GM12878 (cell line): ENCODE measurements at regions not wholly inside any gene's neighbourhood (a gene's known extent, or its start where the extent isn't known, plus 50 kb on each side); places are given as distances from the start of the nearest gene placed in this dataset.

Experiments
- ATAC-seq: fragments of 200-7000 bp; cut with Tn5 transposase; 3 replicates; pipeline ENCODE4 v1.9.1; 2020; ENCODE audit warnings: mild to moderate bottlenecking, moderate library complexity
- BruUV-seq: library from RNA; stranded (reverse); fragments of 400-500 nt; replicated peaks from 2 replicates; lab custom pipeline; 2021; lab: Mats Ljungman, UMichigan
- CTCF ChIA-PET: fragments of 300-600 bp; sonication (Branson Sonifier 250); formaldehyde crosslinking; extraction: SDS; loops from one replicate; lab custom pipeline; 2021; ENCODE audit warnings: inconsistent platforms; lab: Yijun Ruan, JAX
- POLR2A ChIA-PET: fragments of 350-600 bp; formaldehyde crosslinking; extraction: SDS; loops from one replicate; lab custom pipeline; 2021; ENCODE audit warnings: inconsistent platforms; lab: Charles Lee
- RAD21 ChIA-PET: fragments of 300-600 bp; sonication (Branson Sonifier 250); formaldehyde crosslinking; loops from one replicate; lab custom pipeline; 2023; ENCODE audit warnings: antibody characterized with exemption; ENCODE audit not compliant: unreplicated experiment; lab: Charles Lee
- SMC1A ChIA-PET: fragments of 300-600 bp; sonication (Branson Sonifier 250); formaldehyde crosslinking; loops from one replicate; lab custom pipeline; 2023; ENCODE audit not compliant: unreplicated experiment, uncharacterized antibody; lab: Charles Lee
- DNase-seq: peaks from one replicate; pipeline ENCODE4 v3.0.0-alpha.2; 2011; ENCODE audit warnings: low read depth, low spot score
- FAIRE-seq: peaks from 3 replicates; lab custom pipeline; 2011; peaks lifted over from hg19 to GRCh38; lab: Jason Lieb, UNC
- H2AFZ ChIP-seq: 2 replicates; pipeline ENCODE4 v1.6.0; 2011; ENCODE audit warnings: low read depth, low read length, control low read depth; ENCODE audit not compliant: control insufficient read depth
- H3K27ac ChIP-seq: 2 replicates; pipeline ENCODE4 v1.5.1; 2011; ENCODE audit warnings: control low read depth; ENCODE audit not compliant: control insufficient read depth, insufficient read depth
- H3K27me3 ChIP-seq, 2 experiments: replicated peaks in 1 of 2; 2 replicates each; pipeline versions ENCODE4 v1.6.0 to v1.6.1; 2011; ENCODE audit warnings: low read length in 1 of 2; ENCODE audit not compliant: control insufficient read depth in 2 of 2, insufficient read depth in 2 of 2
- H3K36me3 ChIP-seq, 2 experiments: 2 replicates each; pipeline ENCODE4 v1.5.1; 2011; ENCODE audit warnings: low read length in 1 of 2; ENCODE audit not compliant: control insufficient read depth in 2 of 2, insufficient read depth in 2 of 2
- H3K4me1 ChIP-seq: 2 replicates; pipeline ENCODE4 v1.6.1; 2011; ENCODE audit warnings: mild to moderate bottlenecking, low read length, moderate library complexity, mixed read lengths; ENCODE audit not compliant: control insufficient read depth, insufficient read depth
- H3K4me2 ChIP-seq: 2 replicates; pipeline ENCODE4 v1.6.0; 2011; ENCODE audit warnings: control low read depth; ENCODE audit not compliant: control insufficient read depth, insufficient read depth
- H3K4me3 ChIP-seq: fragments of 200-600 bp; sonication (generic); 2 replicates; pipeline ENCODE4 v1.5.1; 2016
- H3K79me2 ChIP-seq: 2 replicates; pipeline ENCODE4 v1.6.0; 2011; ENCODE audit warnings: low read length; ENCODE audit not compliant: control insufficient read depth, insufficient read depth
- H3K9ac ChIP-seq: 2 replicates; pipeline ENCODE4 v1.8.0; 2011; ENCODE audit warnings: low read length, control low read depth, mixed read lengths; ENCODE audit not compliant: control insufficient read depth, insufficient read depth
- H3K9me3 ChIP-seq: replicated peaks from 3 replicates; pipeline ENCODE4 v1.5.1; 2011; ENCODE audit warnings: mild to moderate bottlenecking, low read length; ENCODE audit not compliant: control insufficient read depth, insufficient read depth
- H4K20me1 ChIP-seq: 2 replicates; pipeline ENCODE4 v1.6.0; 2011; ENCODE audit not compliant: control insufficient read depth, insufficient read depth
- BRCA1 ChIP-seq: IDR thresholded peaks from 2 replicates; pipeline ENCODE4 v1.6.1; 2011; ENCODE audit warnings: low read depth, low read length, improper control_type of control experiment
- CBX5 ChIP-seq: sonication (generic); IDR thresholded peaks from 2 replicates; pipeline ENCODE4 v1.6.1; 2016; ENCODE audit warnings: low read depth, moderate library complexity, mild to moderate bottlenecking, inconsistent platforms
- CEBPZ ChIP-seq: fragments of 150-350 bp; IDR thresholded peaks from 2 replicates; pipeline ENCODE4 v1.6.1; 2016; ENCODE audit warnings: low read depth, low read length
- CHD4 ChIP-seq: fragments of 200-600 bp; sonication (generic); IDR thresholded peaks from 2 replicates; pipeline ENCODE4 v1.6.1; 2016; ENCODE audit warnings: mild to moderate bottlenecking
- E2F4 ChIP-seq: IDR thresholded peaks from 2 replicates; pipeline ENCODE4 v1.6.1; 2012; ENCODE audit warnings: low read depth, low read length, improper control_type of control experiment
- EGR1 ChIP-seq, 2 experiments: IDR thresholded peaks; 1 replicate in 1 of 2; 2 replicates in 1 of 2; pipeline ENCODE4 v1.6.1; 2011 to 2012; ENCODE audit warnings: low read depth in 2 of 2, low read length in 2 of 2, borderline replicate concordance in 1 of 2, mild to moderate bottlenecking in 1 of 2, moderate library complexity in 1 of 2
- ESRRA ChIP-seq: IDR thresholded peaks from 2 replicates; pipeline ENCODE4 v1.6.1; 2012; ENCODE audit warnings: mild to moderate bottlenecking, low read length, improper control_type of control experiment
- GATAD2B ChIP-seq: fragments of 450-650 bp; conservative IDR thresholded peaks from 2 replicates; pipeline ENCODE4 v1.6.1; 2017; ENCODE audit warnings: low read depth, mild to moderate bottlenecking, moderate library complexity
- MYC ChIP-seq: IDR thresholded peaks from 2 replicates; pipeline ENCODE4 v1.6.1; 2011; ENCODE audit warnings: mild to moderate bottlenecking, low read length, moderate library complexity, inconsistent platforms; ENCODE audit not compliant: insufficient read depth, insufficient replicate concordance, insufficient read length, severe bottlenecking
- NR2C2 ChIP-seq: IDR thresholded peaks from 2 replicates; pipeline ENCODE4 v1.6.1; 2011; ENCODE audit warnings: borderline replicate concordance, low read depth; ENCODE audit not compliant: control insufficient read depth, insufficient read length
- RBBP5 ChIP-seq: fragments of 200-600 bp; sonication (generic); conservative IDR thresholded peaks from 2 replicates; pipeline ENCODE4 v1.6.1; 2016
- RUNX3 ChIP-seq: IDR thresholded peaks from 2 replicates; pipeline ENCODE4 v1.6.1; 2012; ENCODE audit warnings: low read length, inconsistent platforms
- SIN3A ChIP-seq: IDR thresholded peaks from 2 replicates; pipeline ENCODE4 v1.6.1; 2012; ENCODE audit warnings: low read depth, low read length, improper control_type of control experiment
- SMC3 ChIP-seq: IDR thresholded peaks from 2 replicates; pipeline ENCODE4 v1.6.1; 2011; ENCODE audit warnings: low read length, improper control_type of control experiment, borderline replicate concordance
- SP1 ChIP-seq: IDR thresholded peaks from one replicate; pipeline ENCODE4 v1.6.1; 2011; ENCODE audit warnings: low read depth, low read length
- STAT3 ChIP-seq: IDR thresholded peaks from 2 replicates; pipeline ENCODE4 v1.6.1; 2011; ENCODE audit warnings: low read depth, low read length, improper control_type of control experiment
- TAF1 ChIP-seq: IDR thresholded peaks from 2 replicates; pipeline ENCODE4 v1.6.1; 2011; ENCODE audit warnings: mild to moderate bottlenecking, low read depth, low read length, borderline replicate concordance
- TCF3 ChIP-seq: IDR thresholded peaks from 2 replicates; pipeline ENCODE4 v1.6.1; 2012; ENCODE audit warnings: low read depth, mild to moderate bottlenecking, low read length, borderline replicate concordance; ENCODE audit not compliant: insufficient read depth
- ZBTB4 ChIP-seq: fragments of 450-650 bp; formaldehyde crosslinking; IDR thresholded peaks from 2 replicates; pipeline ENCODE4 v1.4.0; 2022; ENCODE audit warnings: mild to moderate bottlenecking, moderate library complexity
- WGBS: methylation state at CpG from one replicate; pipeline ENCODE4 v1.1.6; 2016; ENCODE audit warnings: low lambda C conversion rate; ENCODE audit not compliant: insufficient replicate concordance, insufficient coverage; ENCODE audit errors: missing lambda C conversion rate; 5-methylcytosine and 5-hydroxymethylcytosine counted together
- in situ Hi-C: fragments of 300-500 bp; cut with MboI; formaldehyde crosslinking; loops from 9 replicates; pipeline ENCODE4 v1.14.3; 2018; ENCODE audit warnings: mixed read lengths
- intact Hi-C: fragments of 100-400 bp; cut with micrococcal nuclease; formaldehyde crosslinking; loops from one replicate; pipeline ENCODE4 v1.14.2; 2022; ENCODE audit not compliant: unreplicated experiment

GRCh38 chr15:69852916-69853315 is 244.8 kb downstream of the TLE3 start:
- H2AFZ ChIP-seq, result no peak overlapping the region
- ChIA-PET SMC1A (no interaction called here), RAD21 (no interaction called here), POLR2A (no interaction called here)
- peaks cover 0 to 2% of the 10 kb centered on the region in 2 experiments; a peak in 2 of 4 replicates for H3K27me3 ChIP-seq
- no peaks in the 10 kb centered on the region; the same call in 2 of the 3 replicates for H3K9me3 ChIP-seq
- no peak overlapping the region for H3K9ac ChIP-seq
- H3K4me3 ChIP-seq, result no peak overlapping the region
- no peaks in the 10 kb centered on the region for H3K79me2 ChIP-seq
- no peaks in the 10 kb centered on the region for H4K20me1 ChIP-seq
- no peak overlapping the region for H3K4me2 ChIP-seq
- WGBS, result 38% methylated on average over 4 of the region's 4 CpGs
- FAIRE-seq, result no peak
- no peak overlapping the region for H3K27ac ChIP-seq
- H3K4me1 ChIP-seq, result no peaks in the 10 kb centered on the region
- no peak for DNase-seq
- no peaks in the 10 kb centered on the region for H3K36me3 ChIP-seq
- TF ChIP-seq RBBP5 (no peak), EGR1 (IDR thresholded peaks at IDR 0.05; ENCODE audit: borderline replicate concordance in 1 of 2, low read depth in 2 of 2, low read length in 2 of 2) (no peak), BRCA1 (no peak), TAF1 (no peak), SMC3 (no peak), SIN3A (no peak), CBX5 (no peak), STAT3 (no peak), ZBTB4 (CRISPR knock-in tag) (no peak), CEBPZ (no peak), E2F4 (no peak), SP1 (no peak), GATAD2B (no peak), NR2C2 (no peak), RUNX3 (no peak), MYC (no peak), CHD4 (no peak), TCF3 (no peak), ESRRA (no peak)
- TF ChIP-seq, all 136 proteins: peak for 0
- BruUV-seq, result no TSS peak
- in situ Hi-C loops (no loop called here), intact Hi-C loops (no loop called here)
- ATAC-seq, result no peak
- CTCF ChIA-PET, result no interaction called here
